ENCODE measurements at regions not wholly inside any gene's neighbourhood (a gene's known extent, or its start where the extent isn't known, plus 50 kb on each side); places are given as distances from the start of the nearest gene placed in this dataset.
A peak's percentile ranks its signal among the peaks of the same experiment; 100 is the strongest.

DNA sequence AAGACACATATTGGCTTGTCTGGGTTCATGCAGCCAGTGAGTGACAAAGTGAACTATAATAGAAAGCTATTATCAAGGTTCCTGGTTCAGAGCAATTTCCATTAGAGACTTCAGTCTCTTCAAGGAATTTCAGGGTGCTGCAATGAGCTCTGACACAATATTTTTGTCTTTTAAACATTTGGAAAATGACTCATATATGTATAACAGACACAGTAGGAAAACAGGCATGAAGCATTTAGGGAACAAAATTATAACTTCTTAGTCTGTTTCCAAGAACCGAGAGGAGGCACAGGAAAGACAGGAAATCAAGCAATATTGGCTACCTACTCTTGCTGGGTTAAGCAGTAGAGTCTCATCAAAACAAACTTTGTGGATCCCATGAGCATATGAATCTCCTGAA is 170.4 kb downstream of the PTPRC start:
- TF ChIP-seq, protein P1, sequence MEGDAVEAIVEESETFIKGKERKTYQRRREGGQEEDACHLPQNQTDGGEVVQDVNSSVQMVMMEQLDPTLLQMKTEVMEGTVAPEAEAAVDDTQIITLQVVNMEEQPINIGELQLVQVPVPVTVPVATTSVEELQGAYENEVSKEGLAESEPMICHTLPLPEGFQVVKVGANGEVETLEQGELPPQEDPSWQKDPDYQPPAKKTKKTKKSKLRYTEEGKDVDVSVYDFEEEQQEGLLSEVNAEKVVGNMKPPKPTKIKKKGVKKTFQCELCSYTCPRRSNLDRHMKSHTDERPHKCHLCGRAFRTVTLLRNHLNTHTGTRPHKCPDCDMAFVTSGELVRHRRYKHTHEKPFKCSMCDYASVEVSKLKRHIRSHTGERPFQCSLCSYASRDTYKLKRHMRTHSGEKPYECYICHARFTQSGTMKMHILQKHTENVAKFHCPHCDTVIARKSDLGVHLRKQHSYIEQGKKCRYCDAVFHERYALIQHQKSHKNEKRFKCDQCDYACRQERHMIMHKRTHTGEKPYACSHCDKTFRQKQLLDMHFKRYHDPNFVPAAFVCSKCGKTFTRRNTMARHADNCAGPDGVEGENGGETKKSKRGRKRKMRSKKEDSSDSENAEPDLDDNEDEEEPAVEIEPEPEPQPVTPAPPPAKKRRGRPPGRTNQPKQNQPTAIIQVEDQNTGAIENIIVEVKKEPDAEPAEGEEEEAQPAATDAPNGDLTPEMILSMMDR (IDR thresholded peaks at IDR 0.05; ENCODE audit: insufficient read depth, low read length, missing control alignments): no peak
- CTCF ChIA-PET: interaction anchor here (1.2 to 1.9 kb wide), 4 partner anchors 11 to 304 kb away, joined by 3 to 5 read pairs (median 4); no protein-coding TSS in a partner anchor
- no peak for DNase-seq (ENCODE audit: low read depth, low spot score)
- H3K4me3 ChIP-seq (ENCODE audit: low read depth, low read length): no peak overlapping the region
- POLR2A ChIA-PET: no interaction called here

DNA sequence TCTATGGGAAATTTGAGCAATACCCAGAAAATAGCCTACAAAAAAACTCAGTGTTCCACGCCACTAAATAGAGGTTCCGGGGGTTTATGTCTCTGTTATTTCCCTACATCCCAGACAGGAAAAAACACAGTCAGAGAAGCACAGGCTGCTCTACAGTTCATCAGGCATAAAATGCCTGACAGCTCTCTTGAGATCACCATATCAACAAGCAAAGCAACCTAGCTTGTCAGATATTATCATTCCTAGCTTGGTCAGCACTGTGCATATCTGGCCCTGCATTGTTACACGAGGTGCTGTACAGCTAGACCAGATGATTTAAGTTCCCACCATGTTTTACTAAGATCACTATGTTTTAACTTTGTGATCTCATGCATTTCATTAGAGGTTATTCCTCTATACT is 172.6 kb downstream of the PTPRC start:
- no peak overlapping the region for H3K4me3 ChIP-seq (ENCODE audit: low read depth, low read length)
- DNase-seq (ENCODE audit: low read depth, low spot score): no peak
- CTCF ChIA-PET: no interaction called here
- TF ChIP-seq, protein P1 (IDR thresholded peaks at IDR 0.05; ENCODE audit: insufficient read depth, low read length, missing control alignments): no peak
- POLR2A ChIA-PET: no interaction called here

DNA sequence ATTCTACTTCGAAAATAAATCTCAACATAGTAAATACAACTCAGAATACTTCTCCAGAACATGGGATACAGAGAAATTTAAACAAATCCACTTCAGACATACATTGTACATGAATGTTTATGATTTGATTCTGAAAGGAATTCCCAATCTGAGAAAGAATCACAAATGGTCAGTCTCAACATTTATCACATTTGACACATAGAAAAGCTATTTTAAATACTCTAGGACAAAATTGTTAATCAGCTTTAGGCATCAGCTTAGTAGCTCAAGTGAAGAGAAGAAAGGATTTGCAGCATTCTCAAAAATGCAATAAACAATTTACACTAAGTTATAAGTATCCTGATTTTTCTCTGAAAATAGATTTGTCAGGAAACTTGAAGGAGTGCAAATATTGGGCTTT is 184.8 kb downstream of the PTPRC start:
- DNase-seq (ENCODE audit: low read depth, low spot score): no peak
- CTCF ChIA-PET: no interaction called here
- POLR2A ChIA-PET: no interaction called here
- H3K4me3 ChIP-seq (ENCODE audit: low read depth, low read length): no peak overlapping the region
- TF ChIP-seq, protein P1 (IDR thresholded peaks at IDR 0.05; ENCODE audit: insufficient read depth, low read length, missing control alignments): no peak

DNA sequence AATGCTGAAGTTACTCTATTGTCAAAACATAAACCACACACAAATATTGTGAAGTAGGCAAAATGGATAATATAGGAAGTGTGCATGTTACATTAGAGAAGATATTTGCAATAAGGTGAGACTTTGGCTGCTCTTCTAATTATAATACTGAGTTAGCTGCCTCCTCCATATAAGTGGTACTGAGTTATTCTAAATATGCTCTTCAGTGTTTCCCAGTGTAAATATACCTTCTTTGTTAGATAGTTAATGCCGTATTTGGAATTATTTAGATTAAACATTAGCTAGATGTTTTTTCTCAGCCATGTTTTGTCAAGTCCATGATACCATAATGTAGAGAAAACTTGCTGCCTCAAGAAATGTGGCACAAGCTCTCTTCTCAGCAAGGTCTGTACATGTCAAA is 186.4 kb downstream of the PTPRC start:
- DNase-seq (ENCODE audit: low read depth, low spot score): no peak
- H3K4me3 ChIP-seq (ENCODE audit: low read depth, low read length): no peak overlapping the region
- TF ChIP-seq, protein P1 (IDR thresholded peaks at IDR 0.05; ENCODE audit: insufficient read depth, low read length, missing control alignments): no peak
- CTCF ChIA-PET: interaction anchor here (0.6 kb wide), 1 partner anchor 39 kb away, joined by 3 read pairs; no protein-coding TSS in a partner anchor
- POLR2A ChIA-PET: no interaction called here

DNA sequence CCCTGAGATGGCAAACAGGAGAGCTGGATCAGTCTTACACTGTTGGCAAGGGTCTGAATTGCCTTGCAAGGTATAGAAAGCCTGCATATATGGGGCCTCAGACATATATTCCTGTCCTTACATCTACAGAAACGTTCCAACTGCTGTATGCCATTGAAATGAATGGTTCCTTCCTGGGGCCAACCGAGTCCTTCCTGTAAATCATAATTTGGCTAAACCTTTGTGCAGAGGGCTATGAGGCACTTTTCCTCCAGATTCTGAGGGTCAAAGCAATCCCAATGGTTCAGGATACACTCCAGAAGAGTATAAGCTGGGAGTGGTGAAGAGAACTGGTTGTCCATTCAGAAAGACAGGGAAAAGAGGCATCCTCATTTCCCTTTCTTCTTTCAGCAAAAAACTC is 190.5 kb downstream of the PTPRC start:
- no peak for DNase-seq (ENCODE audit: low read depth, low spot score)
- ChIA-PET POLR2A (no interaction called here), CTCF (interaction anchor here (1.0 kb wide), 2 partner anchors 9 to 20 kb away, joined by 3 to 4 read pairs; no protein-coding TSS in a partner anchor)
- TF ChIP-seq, protein P1 (IDR thresholded peaks at IDR 0.05; ENCODE audit: insufficient read depth, low read length, missing control alignments): no peak
- H3K4me3 ChIP-seq (ENCODE audit: low read depth, low read length): no peak overlapping the region

DNA sequence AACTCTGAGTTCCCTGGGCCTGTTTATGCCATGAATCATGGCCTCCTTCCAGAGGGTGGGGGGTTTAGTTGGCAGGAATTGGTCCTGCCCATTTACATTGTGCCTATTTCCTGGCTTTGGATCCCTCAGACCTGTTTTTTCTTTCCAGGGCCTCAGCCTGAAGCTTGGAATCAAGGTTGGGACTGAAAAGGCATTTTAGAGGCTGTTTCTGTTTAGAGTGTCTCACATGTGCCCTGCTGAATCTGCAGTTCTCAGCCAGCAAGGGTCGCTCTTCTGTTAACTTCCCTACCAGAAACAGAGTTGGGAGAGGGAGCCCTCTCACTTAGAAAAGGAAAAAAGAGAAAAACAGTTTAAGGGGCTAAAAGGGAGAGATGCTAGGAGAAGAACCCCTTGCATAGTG is 191.1 kb downstream of the PTPRC start:
- ChIA-PET POLR2A (no interaction called here), CTCF (interaction anchor here (1.0 kb wide), 1 partner anchor 8 kb away, joined by 3 read pairs; no protein-coding TSS in a partner anchor)
- TF ChIP-seq, protein P1 (IDR thresholded peaks at IDR 0.05; ENCODE audit: insufficient read depth, low read length, missing control alignments): peak; percentile 47
- DNase-seq (ENCODE audit: low read depth, low spot score): no peak
- no peak overlapping the region for H3K4me3 ChIP-seq (ENCODE audit: low read depth, low read length)

Data from AG04449 (cell line).